ENCODE measurements at regions not wholly inside any gene's neighbourhood (a gene's known extent, or its start where the extent isn't known, plus 50 kb on each side); places are given as distances from the start of the nearest gene placed in this dataset.

- H3K4me1 Mint-ChIP-seq (ENCODE audit: insufficient read depth, unreplicated experiment) = peaks cover 34% of the 10 kb centered on the region
- H3K36me3 Mint-ChIP-seq (ENCODE audit: insufficient read depth, unreplicated experiment) = peaks cover 4% of the 10 kb centered on the region
- intact Hi-C loops (cut with micrococcal nuclease) = loop anchor here (1.0 kb wide), 1 partner anchor 249 kb away; the partner anchor contains the start of gene TBX3
- peak; percentile 94 for DNase-seq (ENCODE audit: unreplicated experiment)
- peak overlapping the region; percentile 66 for H3K27ac Mint-ChIP-seq (ENCODE audit: low read depth, unreplicated experiment)
- H3K4me3 Mint-ChIP-seq (ENCODE audit: unreplicated experiment) = peak overlapping the region; percentile 36
- peaks cover 16% of the 10 kb centered on the region for H3K9me3 Mint-ChIP-seq (ENCODE audit: unreplicated experiment)
- TF ChIP-seq CTCF (IDR thresholded peaks at IDR 0.05; ENCODE audit: unreplicated experiment) = no peak
- CTCF ChIA-PET = interaction anchor here (0.7 to 1.0 kb wide), 2 partner anchors 10 to 455 kb away, joined by 3 to 4 read pairs; no protein-coding TSS in a partner anchor
- H3K27me3 Mint-ChIP-seq (ENCODE audit: insufficient read depth, unreplicated experiment) = no peaks in the 10 kb centered on the region
- BruUV-seq (replicated peaks) = no TSS peak
- POLR2A ChIA-PET = interaction anchor here (0.6 to 1.3 kb wide), 4 partner anchors 15 to 246 kb away, joined by 3 to 4 read pairs (median 3); no protein-coding TSS in a partner anchor
These were observed 249.6 kb upstream of the TBX3 start for GRCh38 chr12:114933428-114934160.

DNA sequence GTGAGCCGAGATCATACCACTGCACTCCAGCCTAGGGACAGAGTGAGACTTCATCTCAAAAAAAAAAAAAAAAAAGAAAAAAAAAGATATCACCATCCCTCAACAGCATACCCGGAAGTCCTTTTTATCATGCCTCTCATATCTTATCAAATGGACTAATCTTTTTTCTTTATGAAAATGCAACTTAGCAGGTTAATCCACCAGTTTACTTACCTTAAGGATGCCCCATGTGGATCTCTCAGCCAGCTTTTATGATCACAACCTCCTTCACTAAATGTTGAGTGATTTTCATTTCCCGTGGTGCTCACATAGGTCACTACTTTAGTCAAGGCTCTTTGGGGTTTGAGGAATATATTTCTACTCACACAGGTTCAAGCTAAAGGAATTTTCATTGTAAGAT is 248.8 kb upstream of the TBX3 start:
- no peak overlapping the region for H3K4me3 Mint-ChIP-seq (ENCODE audit: unreplicated experiment)
- peak overlapping the region; percentile 66 for H3K27ac Mint-ChIP-seq (ENCODE audit: low read depth, unreplicated experiment)
- H3K36me3 Mint-ChIP-seq (ENCODE audit: insufficient read depth, unreplicated experiment) = peaks cover 4% of the 10 kb centered on the region
- ChIA-PET POLR2A (interaction anchor here (0.5 to 1.3 kb wide), 3 partner anchors 14 to 245 kb away, joined by 3 to 4 read pairs (median 3); no protein-coding TSS in a partner anchor), CTCF (interaction anchor here (0.5 kb wide), 1 partner anchor 626 kb away, joined by 3 read pairs; no protein-coding TSS in a partner anchor)
- no TSS peak for BruUV-seq (replicated peaks)
- no peaks in the 10 kb centered on the region for H3K27me3 Mint-ChIP-seq (ENCODE audit: insufficient read depth, unreplicated experiment)
- TF ChIP-seq CTCF (IDR thresholded peaks at IDR 0.05; ENCODE audit: unreplicated experiment) = no peak
- intact Hi-C loops (cut with micrococcal nuclease) = loop anchor here (1.0 kb wide), 1 partner anchor 249 kb away; the partner anchor contains the start of gene TBX3
- no peak for DNase-seq (ENCODE audit: unreplicated experiment)
- H3K9me3 Mint-ChIP-seq (ENCODE audit: unreplicated experiment) = peaks cover 16% of the 10 kb centered on the region
- peaks cover 34% of the 10 kb centered on the region for H3K4me1 Mint-ChIP-seq (ENCODE audit: insufficient read depth, unreplicated experiment)

- H3K4me3 Mint-ChIP-seq (ENCODE audit: unreplicated experiment) = no peak overlapping the region
- POLR2A ChIA-PET = interaction anchor here (0.6 to 0.7 kb wide), 2 partner anchors 29 to 161 kb away, joined by 3 read pairs; no protein-coding TSS in a partner anchor
- intact Hi-C loops (cut with micrococcal nuclease) = no loop called here
- no peak overlapping the region for H3K27ac Mint-ChIP-seq (ENCODE audit: low read depth, unreplicated experiment)
- H3K27me3 Mint-ChIP-seq (ENCODE audit: insufficient read depth, unreplicated experiment) = no peaks in the 10 kb centered on the region
- peaks cover 4% of the 10 kb centered on the region for H3K36me3 Mint-ChIP-seq (ENCODE audit: insufficient read depth, unreplicated experiment)
- DNase-seq (ENCODE audit: unreplicated experiment) = no peak
- peaks cover 16% of the 10 kb centered on the region for H3K9me3 Mint-ChIP-seq (ENCODE audit: unreplicated experiment)
- no peak for TF ChIP-seq CTCF (IDR thresholded peaks at IDR 0.05; ENCODE audit: unreplicated experiment)
- peaks cover 19% of the 10 kb centered on the region for H3K4me1 Mint-ChIP-seq (ENCODE audit: insufficient read depth, unreplicated experiment)
- no TSS peak for BruUV-seq (replicated peaks)
- CTCF ChIA-PET = interaction anchor here (0.6 to 0.7 kb wide), 3 partner anchors 149 to 248 kb away, joined by 3 read pairs; no protein-coding TSS in a partner anchor
These were observed 247.1 kb upstream of the TBX3 start for GRCh38 chr12:114931025-114931424.

- no peak for DNase-seq (ENCODE audit: unreplicated experiment)
- H3K9me3 Mint-ChIP-seq (ENCODE audit: unreplicated experiment) = peaks cover 14% of the 10 kb centered on the region
- H3K36me3 Mint-ChIP-seq (ENCODE audit: insufficient read depth, unreplicated experiment) = peaks cover 4% of the 10 kb centered on the region
- intact Hi-C loops (cut with micrococcal nuclease) = no loop called here
- no peak for TF ChIP-seq CTCF (IDR thresholded peaks at IDR 0.05; ENCODE audit: unreplicated experiment)
- H3K27me3 Mint-ChIP-seq (ENCODE audit: insufficient read depth, unreplicated experiment) = no peaks in the 10 kb centered on the region
- no TSS peak for BruUV-seq (replicated peaks)
- H3K27ac Mint-ChIP-seq (ENCODE audit: low read depth, unreplicated experiment) = no peak overlapping the region
- H3K4me3 Mint-ChIP-seq (ENCODE audit: unreplicated experiment) = no peak overlapping the region
- ChIA-PET POLR2A (no interaction called here), CTCF (interaction anchor here (0.9 to 1.0 kb wide), 2 partner anchors 9 to 242 kb away, joined by 3 to 5 read pairs; partner anchors contain the start of gene TBX3)
- H3K4me1 Mint-ChIP-seq (ENCODE audit: insufficient read depth, unreplicated experiment) = peaks cover 8% of the 10 kb centered on the region
These were observed 242.4 kb upstream of the TBX3 start for GRCh38 chr12:114926341-114926740.
